K562 (cell line): ENCODE measurements at regions not wholly inside any gene's neighbourhood (a gene's known extent, or its start where the extent isn't known, plus 50 kb on each side); places are given as distances from the start of the nearest gene placed in this dataset.

Experiments used
- ATAC-seq: fragments of 200-7000 bp; cut with Tn5 transposase; 3 replicates; pipeline ENCODE4 v1.9.1; 2020; ENCODE audit warnings: moderate library complexity
- BruUV-seq: library from RNA; stranded (reverse); fragments of 400-500 nt; replicated peaks from 2 replicates; lab custom pipeline; 2021; lab: Mats Ljungman, UMichigan
- CTCF ChIA-PET: fragments of 300-600 bp; formaldehyde crosslinking; extraction: SDS; loops from one replicate; lab custom pipeline; 2021; ENCODE audit warnings: low intra/inter-chr PET ratio; lab: Yijun Ruan, JAX
- POLR2A ChIA-PET: fragments of 300-600, 350-650 bp; sonication (Branson Sonifier 250); formaldehyde crosslinking; extraction: SDS; loops from one replicate; lab custom pipeline; 2021; ENCODE audit warnings: antibody characterized with exemption, inconsistent platforms; lab: Yijun Ruan, JAX
- DNase-seq, 4 experiments: peaks; one replicate each; pipeline versions ENCODE4 v3.0.0 to v3.0.0-alpha.2; 2011 to 2018; ENCODE audit warnings: low spot score in 3 of 4, mixed read lengths in 3 of 4; ENCODE audit errors: extremely low read depth in 1 of 4
- FAIRE-seq: peaks from 2 replicates; lab custom pipeline; 2011; peaks lifted over from hg19 to GRCh38; lab: Jason Lieb, UNC
- H2AFZ ChIP-seq: 2 replicates; pipeline ENCODE4 v1.6.0; 2011; ENCODE audit warnings: low read depth, low read length, control low read depth, inconsistent platforms
- H3K27ac ChIP-seq: fragments of 200-600 bp; 3 replicates; pipeline ENCODE4 v1.8.0; 2011; ENCODE audit warnings: low read depth, mild to moderate bottlenecking, control low read depth, inconsistent platforms, low read length, moderate library complexity, mixed read lengths; ENCODE audit errors: extremely low read depth
- H3K27me3 ChIP-seq, 2 experiments: fragments of 300-600 bp in 1 of 2; 2 replicates in 1 of 2; 3 replicates in 1 of 2; pipeline versions ENCODE4 v1.6.0 to v1.8.0; 2011; ENCODE audit warnings: inconsistent platforms in 2 of 2, low read length in 2 of 2, mild to moderate bottlenecking in 1 of 2, mixed read lengths in 1 of 2, moderate library complexity in 1 of 2; ENCODE audit not compliant: control insufficient read depth in 2 of 2, insufficient read depth in 2 of 2
- H3K36me3 ChIP-seq: fragments of 300-600 bp; 3 replicates; pipeline ENCODE4 v1.8.0; 2011; ENCODE audit warnings: mild to moderate bottlenecking, low read length, inconsistent platforms; ENCODE audit not compliant: control insufficient read depth, insufficient read depth
- H3K4me1 ChIP-seq, 2 experiments: fragments of 200-600 bp in 1 of 2; replicated peaks in 1 of 2; 2 replicates in 1 of 2; 3 replicates in 1 of 2; pipeline versions ENCODE4 v1.5.1 to v1.8.0; 2011; ENCODE audit warnings: inconsistent platforms in 2 of 2, low read length in 2 of 2, mild to moderate bottlenecking in 1 of 2, mixed read lengths in 1 of 2, moderate library complexity in 1 of 2; ENCODE audit not compliant: control insufficient read depth in 2 of 2, insufficient read depth in 2 of 2
- H3K4me2 ChIP-seq: 2 replicates; pipeline ENCODE4 v1.6.1; 2011; ENCODE audit warnings: low read length, control low read depth, inconsistent platforms, mixed read lengths; ENCODE audit not compliant: insufficient read depth
- H3K4me3 ChIP-seq: fragments of 200-600 bp; sonication (generic), shearing (Covaris generic); 2 replicates; pipeline ENCODE4 v1.5.1; 2016; ENCODE audit warnings: control low read depth, inconsistent platforms
- H3K79me2 ChIP-seq: fragments of 200-600 bp; 3 replicates; pipeline ENCODE4 v1.8.0; 2011; ENCODE audit warnings: low read length, inconsistent platforms; ENCODE audit not compliant: control insufficient read depth, insufficient read depth
- H3K9ac ChIP-seq, 2 experiments: 2 replicates each; pipeline versions ENCODE4 v1.6.0 to v1.6.1; 2011; ENCODE audit warnings: low read depth in 2 of 2, low read length in 2 of 2, control low read depth in 1 of 2, inconsistent platforms in 1 of 2, mild to moderate bottlenecking in 1 of 2, mixed read lengths in 1 of 2; ENCODE audit not compliant: insufficient read depth in 1 of 2
- H3K9me1 ChIP-seq: one replicate; pipeline ENCODE4 v1.6.0; 2011; ENCODE audit warnings: inconsistent platforms, mild to moderate bottlenecking, low read length, moderate library complexity; ENCODE audit not compliant: control insufficient read depth, insufficient read depth
- H3K9me3 ChIP-seq: replicated peaks from 2 replicates; pipeline ENCODE4 v1.5.1; 2011; ENCODE audit warnings: low read depth, low read length, inconsistent platforms; ENCODE audit not compliant: control insufficient read depth, insufficient read depth
- H4K20me1 ChIP-seq: replicated peaks from 2 replicates; pipeline ENCODE4 v1.6.1; 2011; ENCODE audit warnings: low read length, inconsistent platforms, mixed read lengths; ENCODE audit not compliant: control insufficient read depth, insufficient read depth
- ATF7 ChIP-seq: fragments of 450-650 bp; IDR thresholded peaks from 2 replicates; pipeline ENCODE4 v1.7.1; 2014; ENCODE audit warnings: mild to moderate bottlenecking, moderate library complexity
- HDAC2 ChIP-seq: fragments of 450-650 bp; IDR thresholded peaks from 2 replicates; pipeline ENCODE4 v1.6.1; 2016; ENCODE audit warnings: mild to moderate bottlenecking
- SRSF9 ChIP-seq: fragments of 200-400 bp; formaldehyde crosslinking; IDR thresholded peaks from 2 replicates; pipeline ENCODE4 v1.6.1; 2017; ENCODE audit warnings: low read depth, low read length, borderline replicate concordance
- ZFX ChIP-seq: sonication (generic); formaldehyde crosslinking; IDR thresholded peaks from 2 replicates; pipeline ENCODE4 v1.8.0; 2022; ENCODE audit warnings: mild to moderate bottlenecking, missing genetic modification reagents, moderate library complexity
- ZNF668 ChIP-seq: fragments of 250-450 bp; sonication (Bioruptor Pico); IDR thresholded peaks from 2 replicates; pipeline ENCODE4 v1.8.0; 2022; ENCODE audit warnings: mild to moderate bottlenecking, inconsistent platforms
- WGBS: fragments of 100-300 bp; shearing (Covaris generic); methylation state at CpG from one replicate; pipeline ENCODE4 v1.1.6; 2016; ENCODE audit warnings: low coverage, mixed read lengths; ENCODE audit not compliant: insufficient coverage; ENCODE audit errors: missing lambda C conversion rate; 5-methylcytosine and 5-hydroxymethylcytosine counted together
- in situ Hi-C: fragments of 300-500 bp; cut with MboI; formaldehyde crosslinking; loops from 4 replicates; pipeline ENCODE4 v1.15.0; 2018; ENCODE audit warnings: inconsistent platforms, mixed read lengths
- intact Hi-C: fragments of 100-400 bp; cut with micrococcal nuclease; formaldehyde crosslinking; loops from 2 replicates; pipeline ENCODE4 v1.14.2; 2022

DNA sequence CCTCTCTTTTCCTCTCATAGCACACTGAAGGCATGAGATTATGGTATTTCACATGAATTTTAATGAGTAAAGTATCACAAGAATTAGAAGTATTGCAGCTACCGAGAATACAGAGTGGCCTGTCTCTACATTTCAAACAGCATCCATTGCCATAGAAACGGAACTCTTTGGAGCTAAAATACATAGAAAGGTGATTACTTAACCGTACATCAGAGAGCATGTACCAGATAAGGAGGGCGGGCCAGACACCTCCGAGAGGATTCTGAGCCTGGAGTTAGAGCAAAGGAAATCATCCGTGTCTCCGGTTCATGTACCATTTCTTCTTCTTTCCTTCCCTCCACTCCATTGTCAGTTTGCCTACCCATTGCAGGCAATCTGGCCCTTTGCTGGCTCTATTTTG is 196.7 kb downstream of the KLF6 start:
- H3K9ac ChIP-seq, result no peak overlapping the region
- no peak for TF ChIP-seq HDAC2
- no peak for TF ChIP-seq ZNF668
- no peak for TF ChIP-seq ATF7
- TF ChIP-seq SRSF9, result no peak
- H3K9me1 ChIP-seq, result no peaks in the 10 kb centered on the region
- 10% methylated on average over 7 of the region's 7 CpGs for whole genome bisulfite sequencing
- no peak overlapping the region for H2AFZ ChIP-seq
- CTCF ChIA-PET, result no interaction called here
- BruUV-seq, result no TSS peak
- H3K27me3 ChIP-seq, result peaks cover 13 to 37% of the 10 kb centered on the region in 2 experiments
- H3K27ac ChIP-seq, result no peak overlapping the region
- in situ Hi-C loops (no loop called here), intact Hi-C loops (no loop called here)
- DNase-seq (no peak), ATAC-seq (no peak), FAIRE-seq (no peak)
- H3K36me3 ChIP-seq, result no peaks in the 10 kb centered on the region
- H3K9me3 ChIP-seq, result no peaks in the 10 kb centered on the region
- peaks cover 0 to 3% of the 10 kb centered on the region in 2 experiments; a peak in 1 of 5 replicates for H3K4me1 ChIP-seq
- no peak overlapping the region for H3K4me2 ChIP-seq
- H4K20me1 ChIP-seq, result peaks cover 6% of the 10 kb centered on the region; the same call in 1 of the 2 replicates
- no peaks in the 10 kb centered on the region for H3K79me2 ChIP-seq
- POLR2A ChIA-PET, result no interaction called here
- no peak overlapping the region for H3K4me3 ChIP-seq

DNA sequence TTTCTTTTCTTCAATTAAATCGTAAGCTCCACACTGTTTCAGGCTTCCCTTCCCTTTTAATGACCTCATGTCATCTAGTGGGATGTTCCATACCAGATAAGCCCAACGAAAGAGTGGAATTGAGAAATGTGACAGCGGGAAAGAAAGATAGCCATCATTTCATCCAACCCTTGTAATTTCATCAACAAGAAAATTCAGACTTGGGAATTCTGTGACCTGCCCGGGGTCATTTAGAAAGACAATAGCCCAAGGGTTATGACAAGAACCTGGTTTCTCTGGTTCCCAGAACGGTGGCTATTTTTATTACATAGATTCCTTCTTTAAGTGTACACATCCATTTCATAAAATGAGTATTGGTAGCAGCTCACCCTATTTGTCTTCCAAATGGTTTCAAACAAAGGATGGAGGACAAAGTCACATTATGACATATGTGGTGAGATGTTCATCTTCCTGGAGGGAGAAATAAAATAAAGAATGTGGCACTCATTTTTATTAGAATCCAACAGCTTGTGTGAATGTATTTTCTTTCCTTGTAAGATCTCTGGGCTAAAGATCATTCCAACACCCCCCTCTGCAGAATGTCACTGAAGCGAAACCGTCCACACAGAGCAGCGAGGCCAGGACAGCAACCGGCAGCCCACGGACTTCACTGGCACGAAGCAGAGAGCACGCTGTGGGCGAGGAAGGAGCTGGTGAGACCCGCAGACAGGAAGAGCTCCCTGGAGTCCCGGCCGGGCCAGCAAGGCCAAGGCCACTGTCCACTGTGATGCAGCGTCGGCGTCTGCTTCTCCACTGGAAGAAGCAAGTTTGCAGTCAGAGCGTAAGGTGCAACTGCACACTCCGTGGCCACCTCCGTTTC is 199.9 kb downstream of the KLF6 start:
- no peaks in the 10 kb centered on the region for H3K9me3 ChIP-seq
- no peak overlapping the region for H3K27ac ChIP-seq
- no peak overlapping the region for H3K4me2 ChIP-seq
- peak; percentile 6 for FAIRE-seq
- CTCF ChIA-PET, result no interaction called here
- intact Hi-C loops (no loop called here), in situ Hi-C loops (no loop called here)
- WGBS, result 29% methylated on average over 21 of the region's 22 CpGs
- DNase-seq, result no peak
- no peak overlapping the region for H3K4me3 ChIP-seq
- H3K27me3 ChIP-seq, result peaks cover 11 to 23% of the 10 kb centered on the region in 2 experiments
- no peak overlapping the region for H2AFZ ChIP-seq
- no peaks in the 10 kb centered on the region for H3K9me1 ChIP-seq
- peaks cover 0 to 3% of the 10 kb centered on the region in 2 experiments; a peak in 1 of 5 replicates for H3K4me1 ChIP-seq
- no peak overlapping the region for H3K9ac ChIP-seq
- no TSS peak for BruUV-seq
- H4K20me1 ChIP-seq, result peaks cover 6% of the 10 kb centered on the region; the same call in 1 of the 2 replicates
- POLR2A ChIA-PET, result interaction anchor here (0.8 kb wide), 2 partner anchors 193 to 1150 kb away, joined by 3 read pairs; no protein-coding TSS in a partner anchor
- TF ChIP-seq ZFX (CRISPR knock-in tag), result no peak
- ATAC-seq, result no peak
- H3K36me3 ChIP-seq, result no peaks in the 10 kb centered on the region
- no peaks in the 10 kb centered on the region for H3K79me2 ChIP-seq
